KMS-11 (cell line): ENCODE measurements at regions not wholly inside any gene's neighbourhood (a gene's known extent, or its start where the extent isn't known, plus 50 kb on each side); places are given as distances from the start of the nearest gene placed in this dataset.
"Not testable (repeated sequence)": the region's sequence is repeated elsewhere in the genome, so short reads cannot be mapped to it uniquely, and the experiment has no call there.

Experiments
- H2AFZ ChIP-seq: fragments of 200-600 bp; sonication (generic); 2 replicates; pipeline ENCODE4 v1.6.1; 2016; ENCODE audit warnings: antibody characterized with exemption, mixed run types, low read depth
- H3K27ac ChIP-seq: fragments of 200-600 bp; sonication (generic); 2 replicates; pipeline ENCODE4 v1.6.1; 2016; ENCODE audit warnings: mild to moderate bottlenecking, mixed run types
- H3K27me3 ChIP-seq: fragments of 200-600 bp; sonication (generic); 2 replicates; pipeline ENCODE4 v1.6.1; 2017; ENCODE audit warnings: mild to moderate bottlenecking, low read depth, mixed run types, moderate library complexity; ENCODE audit not compliant: insufficient read depth
- H3K36me3 ChIP-seq: fragments of 200-600 bp; sonication (generic); 2 replicates; pipeline ENCODE4 v1.6.1; 2017; ENCODE audit warnings: mild to moderate bottlenecking, mixed run types; ENCODE audit not compliant: insufficient read depth
- H3K4me1 ChIP-seq: fragments of 200-600 bp; sonication (generic); 2 replicates; pipeline ENCODE4 v1.6.1; 2016; ENCODE audit warnings: mild to moderate bottlenecking, low read depth, mixed run types; ENCODE audit not compliant: poor library complexity, severe bottlenecking
- H3K4me2 ChIP-seq: fragments of 200-600 bp; sonication (generic); 2 replicates; pipeline ENCODE4 v1.7.0; 2016; ENCODE audit warnings: mild to moderate bottlenecking, mixed run types
- H3K4me3 ChIP-seq: fragments of 200-600 bp; sonication (generic); IDR thresholded peaks from 2 replicates; pipeline ENCODE4 v1.6.1; 2017; ENCODE audit warnings: low read depth, low read length, mixed read lengths; ENCODE audit not compliant: insufficient read depth
- H3K79me2 ChIP-seq: fragments of 200-600 bp; sonication (generic); 2 replicates; pipeline ENCODE4 v1.6.1; 2016; ENCODE audit warnings: low read depth, mixed run types; ENCODE audit not compliant: insufficient read depth
- H3K9ac ChIP-seq: fragments of 200-600 bp; sonication (generic); 2 replicates; pipeline ENCODE4 v1.6.1; 2016; ENCODE audit warnings: mild to moderate bottlenecking, mixed run types
- H4K20me1 ChIP-seq: fragments of 200-600 bp; sonication (generic); 2 replicates; pipeline ENCODE4 v1.6.1; 2016; ENCODE audit warnings: mild to moderate bottlenecking, mixed run types; ENCODE audit not compliant: insufficient read depth
- TF ChIP-seq, protein P1 (sequence below): fragments of 200-600 bp; sonication (generic); conservative IDR thresholded peaks from 2 replicates; pipeline ENCODE4 v1.6.1; 2017; ENCODE audit warnings: low read depth, mild to moderate bottlenecking, antibody characterized with exemption, low read length, moderate library complexity, mixed read lengths

DNA sequence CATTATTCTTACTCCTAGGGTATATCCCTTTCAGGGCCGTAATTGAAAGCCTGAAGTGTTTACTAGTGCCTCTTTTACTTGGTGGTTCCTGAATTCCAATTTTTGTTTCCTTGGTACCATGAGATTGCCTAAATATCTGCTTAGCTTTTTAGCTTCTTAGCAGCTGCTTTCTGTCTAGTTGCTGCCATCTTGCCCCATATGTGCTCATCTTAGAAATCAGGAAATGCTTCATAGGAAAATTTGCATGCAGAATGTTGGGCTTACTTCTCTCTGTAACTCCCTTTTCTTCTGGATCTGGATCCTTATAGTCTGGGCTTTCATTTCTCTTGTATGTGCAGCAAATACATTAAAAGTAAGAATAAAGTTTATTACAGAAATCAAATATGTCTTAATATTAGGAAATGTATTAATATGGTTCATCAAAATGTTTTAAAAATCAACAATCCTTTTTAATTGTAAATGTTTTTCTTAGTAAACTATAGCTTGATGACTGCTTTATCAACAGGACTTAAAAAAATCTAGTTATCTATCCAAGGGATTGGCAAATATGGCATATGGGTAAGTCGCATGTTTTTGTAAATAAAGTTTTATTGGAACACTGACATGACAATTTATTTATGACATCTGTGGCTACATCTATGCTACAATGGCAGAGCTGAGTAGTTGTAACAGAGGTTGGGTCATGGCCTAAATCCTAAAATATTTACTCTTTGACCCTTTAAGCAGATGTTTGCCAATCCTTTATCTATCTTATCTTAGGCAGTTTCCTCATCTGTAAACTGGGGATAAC is 73.5 kb upstream of the CDK6 start:
- TF ChIP-seq, protein P1, sequence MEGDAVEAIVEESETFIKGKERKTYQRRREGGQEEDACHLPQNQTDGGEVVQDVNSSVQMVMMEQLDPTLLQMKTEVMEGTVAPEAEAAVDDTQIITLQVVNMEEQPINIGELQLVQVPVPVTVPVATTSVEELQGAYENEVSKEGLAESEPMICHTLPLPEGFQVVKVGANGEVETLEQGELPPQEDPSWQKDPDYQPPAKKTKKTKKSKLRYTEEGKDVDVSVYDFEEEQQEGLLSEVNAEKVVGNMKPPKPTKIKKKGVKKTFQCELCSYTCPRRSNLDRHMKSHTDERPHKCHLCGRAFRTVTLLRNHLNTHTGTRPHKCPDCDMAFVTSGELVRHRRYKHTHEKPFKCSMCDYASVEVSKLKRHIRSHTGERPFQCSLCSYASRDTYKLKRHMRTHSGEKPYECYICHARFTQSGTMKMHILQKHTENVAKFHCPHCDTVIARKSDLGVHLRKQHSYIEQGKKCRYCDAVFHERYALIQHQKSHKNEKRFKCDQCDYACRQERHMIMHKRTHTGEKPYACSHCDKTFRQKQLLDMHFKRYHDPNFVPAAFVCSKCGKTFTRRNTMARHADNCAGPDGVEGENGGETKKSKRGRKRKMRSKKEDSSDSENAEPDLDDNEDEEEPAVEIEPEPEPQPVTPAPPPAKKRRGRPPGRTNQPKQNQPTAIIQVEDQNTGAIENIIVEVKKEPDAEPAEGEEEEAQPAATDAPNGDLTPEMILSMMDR, result no peak
- Histone ChIP-seq H3K36me3 (no peaks in the 10 kb centered on the region), H3K27ac (no peak overlapping the region), H3K9ac (no peak overlapping the region), H3K4me3 (no peak overlapping the region), H3K79me2 (no peaks in the 10 kb centered on the region), H2AFZ (no peak overlapping the region), H3K27me3 (no peaks in the 10 kb centered on the region), H4K20me1 (no peaks in the 10 kb centered on the region), H3K4me1 (no peaks in the 10 kb centered on the region), H3K4me2 (no peak overlapping the region)

DNA sequence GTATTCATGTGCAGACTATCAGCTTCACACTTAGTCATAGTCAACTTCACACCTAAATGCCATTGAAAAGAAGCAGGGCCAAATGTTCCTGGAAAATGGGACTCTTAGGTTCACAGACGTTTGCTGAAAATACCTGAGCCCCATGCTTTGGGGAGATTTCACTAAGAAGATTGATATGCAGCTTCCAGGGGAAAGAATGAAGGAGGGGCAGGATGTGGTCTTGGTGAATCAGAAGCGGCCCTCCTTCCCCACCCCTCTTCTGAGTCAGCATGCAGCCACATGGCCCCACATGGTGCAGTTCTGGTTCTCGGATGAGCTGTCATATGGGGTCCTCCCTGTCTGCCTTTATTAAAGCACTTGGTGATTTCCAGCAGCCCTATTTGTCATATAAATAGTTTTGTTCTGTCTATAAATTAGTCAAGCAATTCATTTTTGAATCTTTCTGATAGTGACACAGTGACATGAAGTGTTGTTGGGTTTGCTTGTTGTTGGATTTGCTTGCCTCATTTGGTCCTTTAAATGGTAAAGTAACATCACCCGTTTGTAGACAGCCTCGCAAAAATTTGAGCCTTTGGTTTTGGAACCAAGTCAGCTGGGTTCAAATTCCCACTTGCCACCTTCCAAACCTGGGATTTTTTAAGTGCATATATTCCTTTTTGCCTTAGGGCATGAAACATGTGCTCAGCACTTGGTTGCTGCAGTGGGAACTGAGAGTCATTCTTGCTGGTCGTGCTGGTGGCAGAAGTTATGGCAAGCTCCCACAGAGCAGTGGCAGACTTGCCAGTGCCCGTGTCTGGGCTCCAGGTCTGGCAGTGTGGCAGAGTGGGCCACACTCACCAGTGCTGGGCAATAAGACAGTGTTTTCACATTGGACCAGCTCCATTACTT is 68.1 kb upstream of the CDK6 start:
- Histone ChIP-seq H3K27ac (no peak overlapping the region), H3K9ac (no peak overlapping the region), H3K4me1 (peaks cover 3% of the 10 kb centered on the region), H3K27me3 (no peaks in the 10 kb centered on the region), H2AFZ (no peak overlapping the region), H3K36me3 (no peaks in the 10 kb centered on the region), H3K4me3 (no peak overlapping the region), H4K20me1 (no peaks in the 10 kb centered on the region), H3K79me2 (no peaks in the 10 kb centered on the region), H3K4me2 (no peak overlapping the region)
- TF ChIP-seq, protein P1, result no peak

DNA sequence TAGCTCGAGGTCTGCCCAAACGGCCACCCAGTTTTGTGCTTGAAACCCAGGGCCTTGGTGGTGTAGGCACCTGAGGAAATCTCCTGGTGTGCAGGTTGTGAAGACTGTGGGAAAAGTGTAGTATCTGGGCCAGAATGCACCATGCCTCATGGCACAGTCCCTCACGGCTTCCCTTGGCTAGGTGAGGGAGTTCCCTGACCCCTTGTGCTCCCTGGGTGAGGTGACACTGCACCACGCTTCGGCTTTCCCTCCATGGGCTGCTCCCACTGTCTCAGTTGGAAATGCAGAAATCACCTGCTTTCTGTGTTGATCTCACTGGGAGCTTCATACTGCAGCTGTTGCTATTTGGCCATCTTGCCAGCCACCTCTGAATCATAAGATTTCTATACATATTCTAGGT is 62.4 kb upstream of the CDK6 start:
- H3K4me3 ChIP-seq, result no peak overlapping the region
- TF ChIP-seq, protein P1, result no peak
- H3K4me2 ChIP-seq, result no peak overlapping the region
- no peak overlapping the region for H2AFZ ChIP-seq
- H3K9ac ChIP-seq, result no peak overlapping the region
- H3K36me3 ChIP-seq, result no peaks in the 10 kb centered on the region
- H3K27ac ChIP-seq, result no peak overlapping the region
- no peaks in the 10 kb centered on the region for H3K79me2 ChIP-seq
- no peaks in the 10 kb centered on the region for H4K20me1 ChIP-seq
- no peaks in the 10 kb centered on the region for H3K27me3 ChIP-seq
- H3K4me1 ChIP-seq, result no peaks in the 10 kb centered on the region

DNA sequence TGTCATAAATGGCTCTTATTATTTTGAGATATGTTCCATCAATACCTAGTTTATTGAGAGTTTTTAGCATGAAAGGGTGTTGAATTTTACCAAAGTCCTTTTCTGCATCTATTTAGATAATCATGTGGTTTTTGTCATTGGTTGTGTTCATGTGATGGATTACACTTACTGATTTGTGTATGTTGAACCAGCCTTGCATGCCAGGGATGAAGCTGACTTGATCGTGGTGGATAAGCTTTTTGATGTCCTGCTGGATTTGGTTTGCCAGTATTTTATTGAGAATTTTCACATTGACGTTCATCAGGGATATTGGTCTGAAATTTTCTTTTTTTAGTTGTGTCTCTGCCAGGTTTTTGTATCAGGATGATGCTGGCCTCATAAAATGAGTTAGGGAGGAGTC is 58.5 kb upstream of the CDK6 start:
- H3K4me1 ChIP-seq, H3K4me3 ChIP-seq, H3K27ac ChIP-seq, H3K27me3 ChIP-seq, H3K4me2 ChIP-seq, H3K36me3 ChIP-seq, H4K20me1 ChIP-seq, H3K9ac ChIP-seq, H3K79me2 ChIP-seq, H2AFZ ChIP-seq: not testable (repeated sequence)

DNA sequence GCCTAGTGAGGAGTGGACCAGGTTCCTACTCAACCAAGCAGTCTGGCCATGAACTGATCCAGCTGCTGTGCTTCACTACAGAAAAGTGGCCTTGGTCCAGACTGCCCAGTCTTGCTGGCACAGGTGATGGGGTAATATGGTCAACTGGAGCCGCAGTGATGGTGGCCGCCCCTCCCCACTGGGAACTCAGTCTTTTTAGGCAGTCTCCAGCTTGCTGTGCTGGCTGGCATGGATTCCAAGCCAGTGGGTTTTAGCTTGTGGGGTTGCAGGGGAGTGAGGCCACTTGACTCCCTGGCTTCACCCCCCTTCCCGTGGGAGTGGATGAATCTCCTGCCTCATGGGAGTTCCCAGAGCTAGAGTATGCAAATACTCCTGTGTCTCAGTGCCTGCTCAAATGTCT is 52.7 kb upstream of the CDK6 start:
- Histone ChIP-seq H2AFZ (no peak overlapping the region), H3K4me2 (no peak overlapping the region), H3K79me2 (no peaks in the 10 kb centered on the region), H3K4me3 (no peak overlapping the region), H3K36me3 (no peaks in the 10 kb centered on the region), H3K9ac (no peak overlapping the region), H3K4me1 (no peaks in the 10 kb centered on the region), H4K20me1 (no peaks in the 10 kb centered on the region), H3K27me3 (no peaks in the 10 kb centered on the region), H3K27ac (no peak overlapping the region)
- TF ChIP-seq, protein P1, result no peak
